ENCODE measurements at regions not wholly inside any gene's neighbourhood (a gene's known extent, or its start where the extent isn't known, plus 50 kb on each side); places are given as distances from the start of the nearest gene placed in this dataset.
"Not testable (repeated sequence)": the region's sequence is repeated elsewhere in the genome, so short reads cannot be mapped to it uniquely, and the experiment has no call there.

- DNase-seq (ENCODE audit: low read depth) = no peak
- no peak for TF ChIP-seq CTCF (conservative IDR thresholded peaks at IDR 0.05; ENCODE audit: low read depth, low read length)
- no peak overlapping the region for H3K4me3 ChIP-seq (ENCODE audit: low read length)
Measured at GRCh38 chr16:46426336-46426735, 194.8 kb downstream of the SHCBP1 start.

GRCh38 chr16:46404028-46404427 lies 217.2 kb downstream of the SHCBP1 start:
- H3K4me3 ChIP-seq (ENCODE audit: low read length) = no peak overlapping the region
- no peak for DNase-seq (ENCODE audit: low read depth)
- no peak for TF ChIP-seq CTCF (conservative IDR thresholded peaks at IDR 0.05; ENCODE audit: low read depth, low read length)

GRCh38 chr16:46398559-46398958 lies 222.6 kb downstream of the SHCBP1 start:
- DNase-seq (ENCODE audit: low read depth) = not testable (repeated sequence)

GRCh38 chr16:46396883-46397270 lies 224.3 kb downstream of the SHCBP1 start:
- not testable (repeated sequence) for DNase-seq (ENCODE audit: low read depth); H3K4me3 ChIP-seq (ENCODE audit: low read length)

More at GRCh38 chr16:46398559-46398958, 222.6 kb downstream of the SHCBP1 start:
- H3K4me3 ChIP-seq (ENCODE audit: low read length) = not testable (repeated sequence)

- H3K4me3 ChIP-seq (ENCODE audit: low read length); DNase-seq (ENCODE audit: low read depth): not testable (repeated sequence)
Measured at GRCh38 chr16:46396131-46396882, 224.9 kb downstream of the SHCBP1 start.

- H3K4me3 ChIP-seq (ENCODE audit: low read length); DNase-seq (ENCODE audit: low read depth): not testable (repeated sequence)
Measured at GRCh38 chr16:46395391-46395921, 225.7 kb downstream of the SHCBP1 start.

- H3K4me3 ChIP-seq (ENCODE audit: low read length); DNase-seq (ENCODE audit: low read depth): not testable (repeated sequence)
Measured at GRCh38 chr16:46394963-46395362, 226.2 kb downstream of the SHCBP1 start.

- not testable (repeated sequence) for DNase-seq (ENCODE audit: low read depth); H3K4me3 ChIP-seq (ENCODE audit: low read length)
Measured at GRCh38 chr16:46394149-46394548, 227.0 kb downstream of the SHCBP1 start.

GRCh38 chr16:46392930-46393722 lies 228.1 kb downstream of the SHCBP1 start:
- not testable (repeated sequence) for H3K4me3 ChIP-seq (ENCODE audit: low read length); DNase-seq (ENCODE audit: low read depth)

GRCh38 chr16:46390660-46391462 lies 230.3 kb downstream of the SHCBP1 start:
- H3K4me3 ChIP-seq (ENCODE audit: low read length); DNase-seq (ENCODE audit: low read depth): not testable (repeated sequence)

GRCh38 chr16:46389561-46390041 lies 231.6 kb downstream of the SHCBP1 start:
- DNase-seq (ENCODE audit: low read depth) = peak; percentile 59
- H3K4me3 ChIP-seq (ENCODE audit: low read length) = not testable (repeated sequence)

- H3K4me3 ChIP-seq (ENCODE audit: low read length); DNase-seq (ENCODE audit: low read depth): not testable (repeated sequence)
Measured at GRCh38 chr16:46388939-46389491, 232.2 kb downstream of the SHCBP1 start.

GRCh38 chr16:46388354-46388753 lies 232.8 kb downstream of the SHCBP1 start:
- H3K4me3 ChIP-seq (ENCODE audit: low read length); DNase-seq (ENCODE audit: low read depth): not testable (repeated sequence)

GRCh38 chr16:46387720-46388119 lies 233.5 kb downstream of the SHCBP1 start:
- not testable (repeated sequence) for DNase-seq (ENCODE audit: low read depth); H3K4me3 ChIP-seq (ENCODE audit: low read length)

GRCh38 chr16:46386805-46387620 lies 234.2 kb downstream of the SHCBP1 start:
- not testable (repeated sequence) for DNase-seq (ENCODE audit: low read depth)

More at GRCh38 chr16:46386805-46387620, 234.2 kb downstream of the SHCBP1 start:
- H3K4me3 ChIP-seq (ENCODE audit: low read length) = not testable (repeated sequence)
